NCI-H524 treated with DMSO at 0.1 percent for 48 hours (cell line): ENCODE measurements at regions not wholly inside any gene's neighbourhood (a gene's known extent, or its start where the extent isn't known, plus 50 kb on each side); places are given as distances from the start of the nearest gene placed in this dataset.

Source experiments
- DNase-seq: peaks from one replicate; lab custom pipeline; 2025; lab: John Stamatoyannopoulos, UW

DNA sequence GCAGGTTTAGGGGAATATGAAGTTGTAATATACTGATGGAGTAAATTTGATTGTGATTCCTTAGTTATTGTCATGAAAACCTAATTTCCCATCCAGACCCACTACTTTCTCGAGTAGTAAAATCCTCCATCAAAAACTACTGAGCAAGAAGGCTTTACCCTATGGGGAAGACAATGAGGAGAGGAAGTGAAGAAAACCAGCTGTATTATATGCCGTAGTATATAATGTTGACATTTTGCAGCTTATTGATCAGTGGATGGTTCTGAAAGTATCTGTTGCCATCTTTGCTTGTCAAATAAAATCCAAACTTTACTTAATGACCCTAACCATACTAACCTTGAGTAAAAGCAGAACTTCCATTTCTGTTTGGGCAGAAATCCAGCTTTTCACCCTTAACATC is 292.8 kb upstream of the RAG2 start:
- no peak for DNase-seq

DNA sequence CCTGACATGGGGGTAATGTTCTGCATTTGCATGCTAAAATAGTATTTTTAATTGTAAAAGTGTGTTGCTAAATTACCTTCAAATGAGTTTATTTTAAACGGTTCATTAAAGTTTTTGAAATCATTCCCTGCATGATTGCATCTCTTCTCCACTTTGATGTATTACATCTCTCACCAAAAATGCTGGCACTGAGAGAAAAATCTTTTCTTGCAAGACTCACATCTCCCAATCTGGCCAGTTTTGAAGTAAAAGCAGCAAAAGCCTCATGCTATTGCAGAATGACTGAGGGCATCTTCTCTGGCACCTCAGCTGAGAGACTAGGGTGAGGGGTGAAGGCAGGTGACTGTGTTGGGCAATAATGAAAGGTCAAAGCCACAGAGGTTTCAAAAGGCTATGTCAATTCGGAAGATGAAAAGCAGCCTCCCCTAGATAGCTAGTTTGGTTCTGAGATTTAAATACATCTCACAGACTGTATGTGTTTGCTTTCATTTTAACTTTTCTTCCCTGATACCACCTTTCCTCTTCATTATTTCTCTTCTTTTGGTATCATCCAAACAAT is 292.2 kb upstream of the RAG2 start:
- DNase-seq: no peak

DNA sequence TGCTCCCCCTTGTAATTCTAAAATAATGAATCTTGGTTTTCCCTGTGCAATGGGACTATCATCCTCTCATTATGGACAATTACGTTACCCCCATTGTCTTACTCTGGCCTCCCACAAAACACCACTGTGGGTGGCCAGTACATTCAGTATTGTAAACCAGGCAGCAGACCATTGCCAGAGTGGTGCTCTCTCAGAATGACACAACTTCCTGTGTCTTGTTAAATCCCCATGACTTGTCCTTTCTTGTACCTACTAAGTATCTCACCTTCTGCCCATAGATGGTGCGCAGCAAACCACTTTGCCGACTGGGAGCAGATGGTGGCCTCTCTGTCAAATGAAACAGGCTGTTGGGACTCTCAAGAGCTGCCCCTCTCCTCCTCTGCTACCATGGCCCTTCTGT is 287.1 kb upstream of the RAG2 start:
- DNase-seq: no peak

DNA sequence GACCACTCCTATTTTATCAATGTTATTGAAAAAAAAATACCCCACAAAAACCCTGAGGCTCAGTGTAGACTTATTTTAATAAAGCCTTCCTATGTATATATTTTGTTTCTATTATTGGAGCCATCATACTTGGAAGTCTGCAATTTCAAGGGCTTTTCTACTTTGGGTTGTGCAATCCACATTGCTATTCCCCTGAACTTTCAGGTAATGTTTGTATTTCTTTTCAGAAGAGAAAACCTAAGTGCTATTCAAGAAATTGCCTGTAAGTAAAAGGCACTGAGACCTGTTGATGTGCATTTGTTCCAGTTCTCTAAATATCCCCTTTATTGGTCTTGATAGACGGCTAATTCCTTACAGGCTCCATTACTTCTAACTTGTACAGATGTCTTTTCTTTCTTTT is 280.7 kb upstream of the RAG2 start:
- DNase-seq: no peak

DNA sequence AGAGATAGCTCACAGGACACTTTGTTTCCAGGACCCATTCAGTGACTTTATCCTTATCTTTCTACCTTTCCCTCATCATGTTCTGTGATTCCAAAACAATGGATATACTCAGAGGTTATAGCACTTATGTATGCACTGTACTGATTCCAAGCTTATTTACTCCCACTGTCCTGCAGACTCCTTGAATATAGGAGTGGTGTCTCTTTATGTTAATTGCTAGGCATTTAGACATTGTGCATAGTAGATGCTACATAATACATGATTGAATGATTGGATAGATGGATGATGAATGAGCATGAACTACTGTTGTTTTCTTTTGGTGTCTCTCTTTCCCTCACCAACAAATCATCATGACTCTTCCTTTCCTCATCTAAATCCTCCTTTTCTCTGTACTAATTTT is 279.1 kb upstream of the RAG2 start:
- no peak for DNase-seq

DNA sequence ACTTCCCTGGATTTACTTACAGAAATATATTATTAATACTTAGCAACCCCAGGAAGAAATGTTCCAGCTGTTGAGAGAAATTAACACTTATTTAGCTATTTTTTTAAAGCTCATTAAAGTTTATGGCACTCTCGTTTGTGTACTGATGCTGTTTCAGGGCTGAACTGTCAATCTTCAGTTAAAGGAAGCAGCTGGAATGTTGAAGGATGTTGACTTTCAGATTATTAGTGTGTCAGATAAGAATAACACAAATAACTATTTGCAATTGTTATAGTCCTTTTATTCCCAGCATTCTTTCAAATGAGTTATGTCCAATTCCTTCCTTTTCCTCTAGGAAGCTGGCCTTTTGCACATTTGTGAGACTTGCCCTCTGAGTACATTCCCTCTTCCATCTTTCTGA is 278.2 kb upstream of the RAG2 start:
- DNase-seq: no peak

DNA sequence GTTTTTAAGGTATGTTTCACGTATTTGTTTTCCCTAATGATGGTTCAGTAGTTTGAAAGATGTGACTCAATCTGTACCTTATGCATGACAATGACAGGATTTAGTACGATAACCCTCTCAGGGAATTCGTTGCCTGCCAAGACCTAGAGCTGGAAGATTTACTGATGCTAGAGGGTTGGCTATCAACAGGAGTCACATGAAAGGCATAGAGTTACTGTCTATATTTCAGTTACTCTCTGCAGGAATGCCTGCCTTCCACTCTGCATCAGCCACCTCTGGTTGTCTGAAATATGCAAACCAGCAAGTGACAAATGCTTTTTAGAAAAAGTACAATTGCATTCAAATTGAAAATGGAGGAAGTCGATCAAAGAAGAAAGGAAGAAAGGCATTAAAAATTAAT is 276.3 kb upstream of the RAG2 start:
- no peak for DNase-seq

DNA sequence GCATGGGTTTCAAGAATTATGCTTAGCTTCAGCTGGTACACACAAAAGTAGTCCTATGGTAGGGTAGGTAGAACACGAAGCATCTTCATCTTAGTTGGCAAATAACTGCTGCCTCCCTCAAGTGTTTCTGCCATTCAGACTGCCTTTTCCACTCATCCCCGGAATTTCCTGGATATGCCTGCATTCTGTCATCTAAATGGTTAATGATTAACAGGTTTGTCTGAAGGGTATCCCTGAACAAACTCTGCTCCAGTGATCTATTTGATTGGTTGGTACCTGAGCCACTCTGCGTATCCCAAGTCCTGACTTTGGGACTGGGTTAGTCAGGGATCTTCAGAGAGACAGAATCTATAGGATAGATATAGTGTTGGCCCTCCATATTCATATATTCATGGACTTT is 272.3 kb upstream of the RAG2 start:
- no peak for DNase-seq

DNA sequence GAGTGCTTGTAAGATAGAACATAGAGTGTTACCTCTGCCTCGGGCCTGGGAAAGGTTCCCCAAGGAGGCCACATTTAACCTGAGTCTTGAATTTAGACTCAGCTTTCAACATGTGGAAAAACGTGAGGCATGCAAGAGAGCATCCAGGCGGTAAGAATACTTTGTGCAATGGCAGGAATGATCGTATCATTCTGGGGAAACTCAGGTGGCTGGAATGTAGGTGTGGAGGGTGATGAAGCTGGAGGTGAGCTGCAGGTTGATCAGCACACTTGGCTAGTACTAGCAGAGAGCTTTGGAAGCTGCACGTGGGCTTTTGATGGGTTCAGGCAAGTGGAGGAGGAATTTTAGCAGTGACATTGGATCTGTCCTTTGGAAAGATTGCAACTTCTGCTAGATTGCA is 270.3 kb upstream of the RAG2 start:
- no peak for DNase-seq

DNA sequence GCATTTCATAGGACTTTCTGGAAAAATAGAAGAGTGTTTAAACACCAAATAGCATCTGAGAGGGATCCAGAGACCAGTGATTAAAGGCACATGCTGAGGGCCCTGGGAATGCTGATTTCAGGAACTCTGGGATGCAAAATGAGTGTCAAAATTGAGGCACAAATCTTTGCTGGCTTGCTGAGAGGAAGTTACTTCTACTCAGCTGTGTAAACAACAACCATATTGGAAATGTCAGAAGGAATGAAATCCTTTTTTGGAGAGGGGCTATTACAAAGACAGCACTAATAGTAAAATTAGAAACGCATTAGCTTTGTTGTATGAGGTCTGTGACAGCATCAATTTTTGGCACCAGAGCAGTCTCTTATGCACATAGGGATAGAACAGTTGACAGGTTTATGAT is 267.8 kb upstream of the RAG2 start:
- DNase-seq: no peak

DNA sequence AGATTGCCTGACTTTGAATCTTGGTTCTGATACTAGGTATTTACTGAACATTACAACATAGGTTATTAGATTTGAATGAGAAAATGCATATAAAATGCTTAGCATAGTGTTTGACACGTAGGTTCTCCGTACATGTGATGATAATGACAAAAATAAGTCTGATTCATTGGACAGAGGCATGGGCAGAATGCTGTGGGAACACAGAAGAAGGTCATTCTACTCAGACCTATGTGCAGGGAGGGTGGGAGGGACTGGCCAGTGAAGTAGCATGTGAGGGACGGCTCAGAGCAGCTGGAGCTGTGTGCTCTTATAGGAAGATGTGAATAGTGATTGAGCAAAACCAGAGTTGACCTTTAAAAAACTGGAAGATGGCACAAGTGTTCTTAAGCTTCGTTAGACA is 256.8 kb upstream of the RAG2 start:
- DNase-seq: no peak

DNA sequence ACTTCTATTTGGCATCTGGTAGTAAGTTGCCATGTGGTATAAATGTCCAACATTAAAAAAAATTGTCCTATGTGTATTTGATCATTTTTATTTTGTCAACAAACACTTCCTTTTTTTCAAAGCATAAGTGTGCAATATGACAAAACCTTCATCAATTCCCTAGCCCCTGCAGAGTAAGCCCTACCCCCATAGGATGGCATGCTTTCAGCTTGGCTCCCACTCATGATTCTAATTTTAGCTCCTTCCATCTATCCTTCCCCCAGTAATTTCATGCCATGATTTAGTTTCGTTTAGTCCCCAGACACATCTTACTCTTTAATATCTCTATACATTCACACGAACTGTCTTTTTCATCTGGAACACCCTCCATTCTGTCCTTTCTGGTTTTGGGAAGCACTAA is 250.6 kb upstream of the RAG2 start:
- DNase-seq: no peak

DNA sequence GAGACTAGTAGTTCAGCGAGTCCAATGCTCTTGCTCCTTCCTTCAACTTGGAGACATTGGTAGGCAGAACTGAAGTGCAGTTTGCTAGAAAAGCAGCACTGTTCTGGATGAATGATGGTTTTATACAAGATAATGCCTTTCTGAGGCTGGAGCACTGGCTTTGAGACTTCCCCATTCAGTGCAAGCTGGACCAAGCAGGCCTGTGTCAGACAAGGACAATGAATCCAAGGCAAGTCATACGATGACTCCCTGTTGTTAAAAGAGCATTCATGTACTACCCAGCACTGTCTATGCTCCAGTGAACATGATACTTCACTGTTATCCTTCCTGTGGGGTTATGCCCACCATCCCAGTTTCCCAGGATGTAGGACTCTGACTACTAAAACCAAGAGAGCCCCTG is 242.3 kb upstream of the RAG2 start:
- no peak for DNase-seq

DNA sequence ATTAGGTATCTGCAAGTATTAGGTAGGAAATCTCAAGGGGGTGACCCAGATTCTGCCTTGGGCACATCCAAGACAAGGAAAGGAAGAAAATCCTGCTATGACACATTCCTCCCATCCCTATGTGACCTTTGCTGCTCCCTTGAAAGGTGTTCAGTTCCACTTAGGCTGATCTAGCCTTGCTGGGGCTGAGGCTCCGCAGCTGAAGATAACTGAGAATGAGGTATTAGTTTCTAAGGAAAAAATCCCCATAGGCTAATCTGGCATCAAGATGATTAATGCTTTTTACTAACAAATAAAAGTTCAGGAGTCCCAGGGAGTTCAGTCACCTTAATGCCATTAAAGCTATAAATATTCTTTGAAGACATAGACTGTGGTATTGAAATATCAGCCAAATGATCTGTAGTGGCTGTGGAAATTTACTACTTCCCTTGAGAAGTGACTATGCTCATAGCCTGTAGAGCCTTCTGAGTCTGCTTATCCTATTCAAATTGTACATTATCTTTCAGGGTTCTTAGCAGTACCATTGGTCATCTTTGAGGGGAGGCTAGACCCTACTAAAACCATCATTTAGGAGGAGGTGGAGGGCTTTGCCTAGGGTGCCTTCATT is 239.9 kb upstream of the RAG2 start:
- DNase-seq: no peak

DNA sequence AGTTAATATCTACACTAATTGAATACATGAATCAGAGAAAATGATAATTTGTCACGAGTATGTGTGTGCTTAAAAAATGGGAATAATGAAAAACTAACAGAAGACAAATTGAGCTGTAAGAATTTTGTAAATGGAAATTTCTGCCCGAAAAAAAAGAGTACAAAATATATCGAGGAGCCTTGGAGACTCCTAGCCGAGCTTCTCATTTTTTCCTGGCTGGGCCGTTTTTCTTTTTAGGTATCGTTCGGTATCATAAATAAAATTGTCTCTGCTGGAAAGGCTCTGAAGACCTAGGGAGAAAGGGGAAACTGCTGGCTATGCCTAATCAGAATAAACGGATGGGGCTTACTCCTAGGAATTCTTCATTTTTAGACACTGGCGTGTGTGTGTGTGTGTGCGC is 227.2 kb upstream of the RAG2 start:
- no peak for DNase-seq

DNA sequence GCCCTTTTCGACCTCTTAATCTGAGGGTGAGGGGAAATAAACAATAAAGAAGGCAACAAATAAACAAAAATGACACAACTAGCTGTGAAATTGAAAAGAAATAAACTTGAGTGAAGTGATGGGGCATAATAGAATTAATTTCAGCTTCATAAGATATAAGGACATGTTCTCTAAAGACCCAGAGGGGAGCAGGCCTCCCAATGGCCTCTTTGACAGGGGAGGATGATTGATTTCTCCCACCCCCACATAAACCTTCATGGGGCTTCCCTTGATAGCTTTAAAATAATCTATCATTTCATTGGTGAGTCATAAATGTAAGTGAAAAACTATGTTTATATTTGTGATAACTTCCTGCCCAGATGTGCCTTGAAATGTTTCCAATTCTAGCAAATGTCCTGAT is 226.3 kb upstream of the RAG2 start:
- DNase-seq: no peak

DNA sequence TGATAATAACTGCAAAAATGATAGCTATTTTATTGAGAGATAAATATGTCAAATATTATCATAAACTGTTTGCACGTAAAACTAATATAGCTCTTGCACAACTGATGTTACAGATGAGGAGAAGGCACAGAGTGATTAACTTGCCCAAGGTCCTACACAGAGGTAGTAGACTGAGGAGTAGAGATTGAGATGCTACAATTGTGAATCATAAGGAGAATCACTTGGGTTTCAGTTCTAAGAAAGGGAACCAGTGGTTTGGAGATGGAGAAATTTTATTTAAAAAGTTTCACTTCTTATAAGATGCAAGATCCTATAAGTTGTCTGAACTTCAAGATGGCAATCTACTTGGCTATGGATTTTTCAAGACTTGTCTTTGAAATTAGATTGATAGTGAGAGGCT is 224.8 kb upstream of the RAG2 start:
- no peak for DNase-seq

DNA sequence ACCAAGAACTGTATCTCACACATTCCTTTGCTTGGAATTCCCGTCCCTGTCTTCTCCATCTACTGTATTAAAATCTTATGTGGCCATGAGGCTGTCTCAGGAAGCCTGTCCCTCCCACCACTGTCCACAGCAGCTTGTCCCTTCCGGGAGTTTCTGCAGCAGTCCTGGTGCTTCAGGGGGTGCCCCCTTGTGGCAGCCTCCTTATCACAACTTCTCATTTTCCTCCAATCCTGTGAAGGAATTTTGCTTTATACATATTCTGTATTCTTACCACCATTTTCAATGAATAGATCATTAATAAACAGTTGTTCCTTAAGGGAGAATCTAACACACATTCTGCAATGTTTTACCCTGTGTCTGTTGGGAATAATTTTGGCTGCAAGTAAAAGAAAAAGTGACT is 220.4 kb upstream of the RAG2 start:
- DNase-seq: no peak

DNA sequence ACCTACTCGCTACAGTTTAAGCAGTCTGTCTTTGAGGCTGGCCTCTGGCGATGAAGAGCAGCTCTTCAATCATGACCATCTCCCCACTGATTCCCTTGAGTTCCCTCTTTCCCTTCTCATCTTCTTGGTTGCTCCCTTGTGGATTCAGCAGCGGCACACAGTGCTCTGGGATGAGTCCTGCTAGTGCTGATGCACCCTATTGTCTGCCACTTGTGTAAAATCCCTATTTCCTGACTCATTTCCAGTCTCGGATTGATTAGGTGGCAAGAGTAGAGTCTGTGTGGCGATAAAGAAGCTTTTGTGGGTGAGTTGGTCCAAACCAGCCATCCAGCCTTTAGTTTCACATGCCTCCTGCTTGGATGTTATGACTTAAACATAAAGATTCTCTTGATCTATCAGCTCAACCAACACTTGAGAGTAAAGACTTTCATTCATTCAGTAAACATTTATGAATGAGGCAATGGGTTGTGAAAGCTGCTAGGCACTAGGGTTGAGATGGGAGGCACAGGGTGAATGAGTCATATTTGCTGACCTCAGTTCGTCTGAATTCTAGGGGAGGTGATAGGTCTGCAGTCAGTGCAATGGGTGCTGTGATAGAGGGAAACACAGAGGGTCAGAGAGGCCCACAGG is 219.4 kb upstream of the RAG2 start:
- no peak for DNase-seq

DNA sequence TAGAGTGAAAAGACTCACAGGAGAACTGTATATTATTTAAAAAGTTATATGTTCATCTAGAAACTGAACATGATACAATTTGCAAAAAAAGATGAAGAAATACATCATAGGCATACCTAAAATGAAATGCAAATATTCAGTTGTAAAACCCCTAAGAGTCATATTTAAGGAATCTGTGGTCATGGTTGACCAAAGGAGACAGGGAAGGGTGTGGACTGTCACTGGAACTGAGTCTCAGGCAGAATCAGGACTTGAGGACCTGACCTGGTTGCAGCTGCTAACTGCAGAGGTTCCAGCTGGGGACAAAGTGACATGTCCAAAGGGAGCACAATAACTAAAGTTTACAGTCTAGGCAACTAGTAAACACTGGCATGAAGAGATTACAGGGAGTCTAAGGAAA is 211.3 kb upstream of the RAG2 start:
- no peak for DNase-seq

DNA sequence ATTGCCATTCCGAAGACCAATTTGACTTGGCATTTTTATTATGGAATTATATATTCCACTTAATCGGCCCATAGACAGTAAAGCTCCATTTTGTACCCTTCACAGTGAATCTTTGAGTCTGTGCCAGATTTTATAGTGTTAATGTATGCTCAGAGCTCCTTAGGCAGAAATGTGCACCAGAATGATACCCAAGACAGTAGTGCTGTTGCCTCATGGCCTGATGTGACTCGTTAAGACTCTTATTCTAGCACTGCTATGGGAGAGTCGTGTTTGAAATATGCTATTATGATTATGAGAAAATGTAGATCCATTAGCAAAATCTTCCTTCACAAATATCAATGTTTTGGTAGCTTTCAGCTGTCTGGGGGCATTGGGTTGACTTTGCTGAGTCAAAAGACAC is 209.8 kb upstream of the RAG2 start:
- no peak for DNase-seq

DNA sequence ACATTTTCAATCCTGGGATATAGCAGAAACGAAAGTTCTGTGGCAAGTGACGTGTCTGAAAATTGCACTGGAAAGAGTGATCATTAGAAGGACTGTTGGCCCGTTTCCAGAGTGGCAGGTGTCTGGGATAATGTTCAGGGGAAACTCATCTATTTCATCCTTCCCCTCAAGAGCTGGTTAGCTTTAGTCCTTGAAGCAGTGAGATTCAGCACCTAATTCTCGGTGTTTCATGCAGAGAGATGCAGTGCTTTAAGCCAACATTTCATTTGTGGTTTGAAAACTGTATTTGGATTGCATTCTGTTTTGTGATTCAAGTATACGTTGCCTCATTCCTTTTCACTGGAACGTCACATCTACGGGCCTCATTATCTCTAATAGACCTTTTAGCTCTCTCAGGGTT is 205.0 kb upstream of the RAG2 start:
- no peak for DNase-seq

DNA sequence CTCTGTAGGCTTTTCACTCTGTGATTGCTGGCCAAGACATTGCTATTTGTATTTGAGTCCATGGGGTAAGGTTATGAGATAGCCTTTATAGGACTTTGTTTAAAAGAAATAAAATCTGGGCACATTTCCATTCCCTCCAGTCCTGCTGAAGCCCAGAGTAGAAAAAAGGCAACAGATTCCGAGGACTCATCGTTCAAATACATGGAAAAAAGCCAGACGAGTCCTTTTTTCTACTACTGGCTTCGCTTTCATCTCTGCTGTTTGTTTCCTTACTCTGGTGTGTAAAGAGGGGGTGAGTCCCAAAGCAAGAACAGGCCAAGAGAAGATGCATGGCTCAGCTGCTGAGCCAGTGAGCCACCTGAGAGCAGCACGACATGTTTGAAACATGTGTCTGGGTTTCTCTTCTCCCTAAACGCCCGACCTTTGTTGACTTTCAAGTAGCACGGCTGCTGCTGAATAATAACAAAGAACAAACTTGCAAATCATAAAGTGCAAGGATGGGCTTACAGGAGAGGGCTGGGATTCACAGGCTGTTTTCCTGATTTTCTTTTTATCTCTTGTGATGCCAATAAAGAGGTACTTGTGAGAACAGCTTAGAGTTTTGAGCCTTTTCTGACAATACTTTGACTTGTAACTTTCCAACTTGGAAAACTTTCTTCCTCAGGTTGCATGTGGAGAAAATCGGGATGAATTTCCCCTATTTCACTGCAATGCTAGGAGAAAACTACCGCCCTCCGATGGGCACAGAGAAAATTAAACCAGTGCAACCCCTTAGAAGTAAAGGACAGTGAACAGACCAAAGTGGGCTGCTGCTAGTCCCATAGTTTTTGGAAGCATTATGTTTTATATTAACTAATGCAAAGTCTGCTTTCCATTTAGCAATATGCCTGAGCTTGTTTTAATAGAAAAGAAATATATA is 195.2 kb upstream of the RAG2 start:
- DNase-seq: no peak
